ENCODE measurements at regions not wholly inside any gene's neighbourhood (a gene's known extent, or its start where the extent isn't known, plus 50 kb on each side); places are given as distances from the start of the nearest gene placed in this dataset.
"Not testable (repeated sequence)": the region's sequence is repeated elsewhere in the genome, so short reads cannot be mapped to it uniquely, and the experiment has no call there.

- no peak for TF ChIP-seq CTCF (conservative IDR thresholded peaks at IDR 0.05)
- H3K27ac ChIP-seq: no peak overlapping the region
Measured at GRCh38 chr19:5282901-5283300, 57.7 kb downstream of the PTPRS start.

GRCh38 chr19:5281588-5281987 is 59.0 kb downstream of the PTPRS start:
- TF ChIP-seq CTCF (conservative IDR thresholded peaks at IDR 0.05): no peak
- H3K27ac ChIP-seq: no peak overlapping the region

GRCh38 chr19:5275668-5276067 is 64.9 kb downstream of the PTPRS start:
- H3K27ac ChIP-seq: not testable (repeated sequence)

- no peak for TF ChIP-seq CTCF (conservative IDR thresholded peaks at IDR 0.05)
- H3K27ac ChIP-seq: no peak overlapping the region
Measured at GRCh38 chr19:5273782-5274181, 66.8 kb downstream of the PTPRS start.

GRCh38 chr19:5271145-5271544 is 69.5 kb downstream of the PTPRS start:
- H3K27ac ChIP-seq: no peak overlapping the region

GRCh38 chr19:5269926-5270325 is 70.7 kb downstream of the PTPRS start:
- TF ChIP-seq CTCF (conservative IDR thresholded peaks at IDR 0.05): no peak
- H3K27ac ChIP-seq: no peak overlapping the region

More at GRCh38 chr19:5271145-5271544, 69.5 kb downstream of the PTPRS start:
- no peak for TF ChIP-seq CTCF (conservative IDR thresholded peaks at IDR 0.05)

- no peak for TF ChIP-seq CTCF (conservative IDR thresholded peaks at IDR 0.05)
- H3K27ac ChIP-seq: no peak overlapping the region
Measured at GRCh38 chr19:5269279-5269678, 71.3 kb downstream of the PTPRS start.

GRCh38 chr19:5268801-5269200 is 71.8 kb downstream of the PTPRS start:
- no peak overlapping the region for H3K27ac ChIP-seq
- TF ChIP-seq CTCF (conservative IDR thresholded peaks at IDR 0.05): no peak

Measured in VCaP (cell line).